ENCODE measurements at regions not wholly inside any gene's neighbourhood (a gene's known extent, or its start where the extent isn't known, plus 50 kb on each side); places are given as distances from the start of the nearest gene placed in this dataset.
"Not testable (repeated sequence)": the region's sequence is repeated elsewhere in the genome, so short reads cannot be mapped to it uniquely, and the experiment has no call there.

DNA sequence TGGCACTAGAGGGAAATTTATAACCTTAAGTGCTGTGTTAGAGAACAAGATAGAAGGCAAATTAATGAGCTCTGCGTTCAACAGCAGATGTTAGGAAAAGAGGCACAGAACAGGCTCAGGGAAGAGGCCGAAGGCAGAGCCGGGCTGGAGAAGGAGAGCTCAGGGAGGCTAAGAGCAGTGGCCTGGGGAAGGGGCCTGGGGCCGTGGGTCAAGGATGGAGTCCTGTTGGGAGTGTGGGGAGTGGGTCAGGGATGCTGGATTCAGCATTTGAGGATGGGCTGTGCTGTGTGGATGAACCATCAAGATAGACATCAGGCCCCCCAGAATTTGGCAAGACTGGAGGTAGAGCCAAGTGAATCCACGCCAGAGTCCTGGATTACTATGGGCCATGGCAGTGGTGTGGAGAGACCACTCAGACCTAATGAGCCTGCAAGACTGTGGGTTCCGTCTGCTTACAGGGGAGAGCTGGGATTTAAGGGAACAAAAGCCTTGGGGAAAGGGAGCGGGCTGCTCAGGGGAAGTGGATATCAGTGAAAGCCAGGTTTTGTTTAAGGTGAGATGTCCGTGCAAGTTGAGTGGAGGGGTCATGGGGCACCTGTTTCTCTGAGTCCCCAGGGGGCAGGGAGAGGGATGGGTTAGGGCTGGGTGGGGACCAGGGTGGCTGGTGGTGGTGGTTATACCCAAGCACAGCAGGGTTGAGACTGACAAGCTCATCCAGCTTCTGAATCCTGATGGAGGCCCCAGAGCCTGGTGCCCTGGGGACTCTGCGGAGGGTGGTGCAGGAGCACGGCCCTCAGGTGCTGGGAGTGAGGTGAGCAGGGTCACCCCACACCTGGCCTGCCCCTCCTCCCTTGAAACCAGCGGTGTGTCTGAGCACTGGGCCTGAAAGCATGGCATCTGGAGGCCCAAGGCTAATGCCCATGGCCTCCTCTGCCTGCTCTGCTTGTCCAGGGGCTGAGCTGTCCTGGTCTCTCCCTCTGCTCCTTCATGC lies 101.7 kb downstream of the BMS1 start:
- H3K27me3 Mint-ChIP-seq: no peaks in the 10 kb centered on the region
- H3K4me3 Mint-ChIP-seq: no peak overlapping the region
- intact Hi-C loops (cut with DNase I, micrococcal nuclease): no loop called here
- H3K9me3 Mint-ChIP-seq (ENCODE audit: low read depth): peaks cover 14% of the 10 kb centered on the region
- DNase-seq: no peak
- H3K36me3 Mint-ChIP-seq (ENCODE audit: low read depth): no peaks in the 10 kb centered on the region
- no peak for ATAC-seq
- CTCF ChIA-PET: no interaction called here
- POLR2A ChIA-PET: no interaction called here
- H3K4me1 Mint-ChIP-seq: no peaks in the 10 kb centered on the region
- no peak overlapping the region for H3K27ac Mint-ChIP-seq

DNA sequence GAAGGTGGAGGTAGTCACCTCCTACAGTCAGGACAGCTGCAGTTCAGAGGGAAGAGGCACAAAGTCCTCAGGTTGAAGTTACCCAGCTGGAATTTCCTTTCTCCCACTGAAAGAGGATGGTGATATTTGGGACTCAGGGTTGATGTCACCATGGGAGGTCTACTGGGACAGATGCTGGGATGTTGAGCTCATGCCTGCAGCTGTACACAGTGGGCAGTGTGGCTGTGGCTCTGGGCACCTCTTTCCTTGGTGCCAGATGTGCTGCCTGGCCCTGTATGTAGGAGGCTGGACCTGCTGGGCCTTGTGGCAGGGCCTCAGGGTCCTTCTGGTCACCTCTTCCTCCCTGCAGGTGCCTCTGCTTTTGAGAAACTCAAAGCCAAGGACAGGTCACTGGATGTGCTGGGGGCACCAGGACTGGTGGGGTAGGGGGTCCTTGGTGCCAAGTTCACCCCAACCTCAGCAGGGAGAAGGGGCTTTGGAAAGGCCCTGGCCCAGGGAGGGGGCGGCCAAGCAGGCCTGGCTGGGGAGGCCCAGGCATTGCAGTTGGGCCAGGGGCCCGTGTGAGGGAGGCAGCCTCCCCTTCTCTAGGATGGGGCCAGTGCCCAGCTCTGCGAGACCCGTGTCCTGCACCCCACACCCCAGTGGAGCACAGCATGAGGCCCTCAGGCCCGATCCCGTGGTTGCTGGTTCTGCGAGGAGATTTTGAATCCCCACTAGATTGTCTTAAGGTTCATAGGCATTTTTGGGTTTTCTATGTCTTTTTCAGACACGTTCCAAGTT lies 103.1 kb downstream of the BMS1 start:
- no peaks in the 10 kb centered on the region for H3K4me1 Mint-ChIP-seq

GRCh38 chr10:42887734-42888503 lies 105.3 kb downstream of the BMS1 start:
- ATAC-seq: no peak
- POLR2A ChIA-PET: no interaction called here

More for the DNA sequence above, 103.1 kb downstream of the BMS1 start:
- H3K36me3 Mint-ChIP-seq (ENCODE audit: low read depth): no peaks in the 10 kb centered on the region
- CTCF ChIA-PET: no interaction called here
- DNase-seq: no peak
- H3K27ac Mint-ChIP-seq: no peak overlapping the region
- no peak overlapping the region for H3K4me3 Mint-ChIP-seq
- peaks cover 14% of the 10 kb centered on the region for H3K9me3 Mint-ChIP-seq (ENCODE audit: low read depth)
- H3K27me3 Mint-ChIP-seq: no peaks in the 10 kb centered on the region
- intact Hi-C loops (cut with DNase I, micrococcal nuclease): no loop called here
- POLR2A ChIA-PET: no interaction called here
- ATAC-seq: no peak

DNA sequence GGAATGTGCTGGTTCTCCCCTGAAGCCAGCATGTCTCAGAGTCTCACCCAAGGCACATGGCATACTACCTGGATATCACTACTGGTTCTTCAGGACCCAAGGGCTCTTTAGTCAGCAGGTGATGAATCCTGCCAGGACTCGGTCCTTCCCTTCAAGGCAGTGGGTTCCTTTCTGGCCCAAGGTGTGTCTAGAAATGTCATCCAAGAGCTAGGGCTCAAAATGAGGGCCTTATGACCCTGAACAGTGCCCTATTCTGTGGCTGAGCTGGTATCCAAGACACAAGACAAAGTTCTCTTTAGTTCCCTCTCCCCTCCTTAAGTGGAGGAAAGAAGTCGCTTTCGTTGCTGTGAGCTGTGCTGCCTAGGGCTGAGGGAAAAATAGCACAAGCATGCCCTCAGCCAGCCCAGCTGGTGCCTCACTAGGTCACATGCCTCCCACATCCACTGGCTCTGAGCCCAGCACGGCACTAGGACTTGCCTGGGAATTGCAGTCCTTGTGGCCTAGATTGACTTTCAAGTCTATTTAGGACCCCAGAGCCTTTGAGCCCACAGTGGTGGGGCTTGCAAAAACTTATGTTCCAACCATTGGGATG lies 106.0 kb downstream of the BMS1 start:
- Mint-ChIP-seq H3K9me3 (ENCODE audit: low read depth) (no peaks in the 10 kb centered on the region), H3K36me3 (ENCODE audit: low read depth) (no peaks in the 10 kb centered on the region), H3K27ac (no peak overlapping the region), H3K27me3 (peaks cover 3% of the 10 kb centered on the region), H3K4me3 (no peak overlapping the region), H3K4me1 (no peaks in the 10 kb centered on the region)
- ATAC-seq (no peak), DNase-seq (no peak)
- CTCF ChIA-PET: no interaction called here
- intact Hi-C loops (cut with DNase I, micrococcal nuclease): no loop called here
- POLR2A ChIA-PET: no interaction called here

More at GRCh38 chr10:42887734-42888503, 105.3 kb downstream of the BMS1 start:
- Mint-ChIP-seq H3K27ac (no peak overlapping the region), H3K4me3 (no peak overlapping the region), H3K36me3 (ENCODE audit: low read depth) (no peaks in the 10 kb centered on the region), H3K27me3 (peaks cover 3% of the 10 kb centered on the region), H3K4me1 (no peaks in the 10 kb centered on the region), H3K9me3 (ENCODE audit: low read depth) (peaks cover under 1% of the 10 kb centered on the region)
- intact Hi-C loops (cut with DNase I, micrococcal nuclease): no loop called here
- DNase-seq: no peak
- CTCF ChIA-PET: no interaction called here

GRCh38 chr10:42896735-42897134 lies 114.1 kb downstream of the BMS1 start:
- ChIA-PET CTCF (no interaction called here), POLR2A (no interaction called here)
- H3K27ac Mint-ChIP-seq: no peak overlapping the region
- no peaks in the 10 kb centered on the region for H3K4me1 Mint-ChIP-seq
- intact Hi-C loops (cut with DNase I, micrococcal nuclease): no loop called here
- no peak overlapping the region for H3K4me3 Mint-ChIP-seq
- peak; percentile 17 for DNase-seq
- peaks cover 12% of the 10 kb centered on the region for H3K9me3 Mint-ChIP-seq (ENCODE audit: low read depth)
- H3K27me3 Mint-ChIP-seq: peaks cover 39% of the 10 kb centered on the region
- peak; percentile 26 for ATAC-seq
- peaks cover 5% of the 10 kb centered on the region for H3K36me3 Mint-ChIP-seq (ENCODE audit: low read depth)

DNA sequence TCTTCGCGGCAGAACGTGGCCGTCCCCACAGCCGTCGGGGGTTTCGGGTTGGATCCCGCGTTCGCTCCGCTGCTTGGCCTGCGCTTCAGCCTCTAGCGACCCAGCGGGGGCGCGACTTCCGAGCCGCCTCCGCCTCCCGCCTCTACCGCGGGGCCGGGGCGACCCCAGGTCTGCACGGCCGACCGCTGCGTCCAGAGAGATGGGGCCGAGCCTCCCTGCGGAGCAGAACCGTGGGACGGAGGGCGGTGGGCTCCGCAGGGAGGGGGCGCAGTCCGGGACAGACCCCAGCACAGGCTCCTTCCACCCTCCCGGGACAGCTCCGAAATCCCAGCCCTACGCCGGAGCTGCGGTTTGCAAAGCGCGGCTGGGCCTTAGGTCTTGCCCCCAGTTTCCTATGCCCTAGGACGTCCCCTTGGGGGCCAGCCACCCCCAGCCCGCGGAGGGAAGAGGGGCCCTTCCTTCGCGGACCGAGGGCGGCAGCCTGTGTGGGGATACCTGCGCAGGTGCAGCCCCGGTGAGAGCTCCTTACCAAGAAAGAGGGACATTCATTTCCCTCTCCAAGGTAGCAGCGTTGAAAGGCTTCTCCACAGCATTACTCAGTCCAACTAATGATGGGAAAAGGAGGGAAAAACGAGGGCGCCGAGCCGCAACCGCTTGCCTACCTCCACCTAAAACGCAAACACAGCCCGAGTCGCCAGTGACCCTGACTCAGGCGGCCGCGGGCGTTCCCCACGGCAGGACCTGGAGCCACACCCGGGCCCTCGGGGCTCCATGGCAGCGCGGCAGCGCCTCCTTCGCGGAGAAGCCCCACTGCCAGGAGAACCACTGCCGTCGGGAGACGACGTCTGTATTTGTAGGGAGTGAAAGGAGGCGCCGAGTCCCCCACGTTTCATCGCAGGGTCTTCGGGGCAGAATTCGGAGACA lies 115.7 kb downstream of the BMS1 start:
- H3K4me3 Mint-ChIP-seq: no peak overlapping the region
- H3K4me1 Mint-ChIP-seq: no peaks in the 10 kb centered on the region
- H3K27me3 Mint-ChIP-seq: peaks cover 39% of the 10 kb centered on the region
- intact Hi-C loops (cut with DNase I, micrococcal nuclease): no loop called here
- H3K9me3 Mint-ChIP-seq (ENCODE audit: low read depth): peaks cover 12% of the 10 kb centered on the region
- ATAC-seq (no peak), DNase-seq (no peak)
- H3K27ac Mint-ChIP-seq: no peak overlapping the region
- ChIA-PET POLR2A (no interaction called here), CTCF (no interaction called here)
- peaks cover 5% of the 10 kb centered on the region for H3K36me3 Mint-ChIP-seq (ENCODE audit: low read depth)

DNA sequence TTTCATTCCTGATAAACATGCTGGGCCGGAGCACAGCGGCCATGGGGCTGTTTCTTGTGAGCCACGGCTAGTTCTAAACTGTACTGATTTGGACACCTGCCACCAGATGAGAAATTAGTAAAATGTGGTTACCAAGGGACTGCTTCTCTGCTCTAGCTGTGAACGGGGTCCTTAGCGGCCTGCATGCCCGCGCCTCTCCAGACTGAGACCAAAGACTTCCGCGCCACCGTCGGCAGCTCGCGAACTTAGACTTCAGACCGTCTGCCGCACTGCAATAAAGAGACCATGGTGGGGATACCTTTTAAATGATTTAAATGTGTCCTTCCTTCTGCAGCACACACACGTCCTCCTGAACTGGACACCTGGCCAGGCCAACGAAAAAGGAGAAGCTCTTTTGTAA lies 116.4 kb downstream of the BMS1 start:
- intact Hi-C loops (cut with DNase I, micrococcal nuclease): no loop called here
- no peak overlapping the region for H3K27ac Mint-ChIP-seq
- peaks cover 12% of the 10 kb centered on the region for H3K9me3 Mint-ChIP-seq (ENCODE audit: low read depth)
- POLR2A ChIA-PET: no interaction called here
- H3K36me3 Mint-ChIP-seq (ENCODE audit: low read depth): peaks cover 5% of the 10 kb centered on the region
- no peaks in the 10 kb centered on the region for H3K4me1 Mint-ChIP-seq
- ATAC-seq: no peak
- no peak overlapping the region for H3K4me3 Mint-ChIP-seq
- H3K27me3 Mint-ChIP-seq: peaks cover 36% of the 10 kb centered on the region
- CTCF ChIA-PET: no interaction called here
- DNase-seq: no peak

GRCh38 chr10:42900346-42900745 lies 117.8 kb downstream of the BMS1 start:
- H3K4me1 Mint-ChIP-seq; intact Hi-C loops (cut with DNase I, micrococcal nuclease); H3K36me3 Mint-ChIP-seq (ENCODE audit: low read depth); POLR2A ChIA-PET; ATAC-seq; H3K27ac Mint-ChIP-seq; H3K4me3 Mint-ChIP-seq; CTCF ChIA-PET; DNase-seq: not testable (repeated sequence)
- H3K9me3 Mint-ChIP-seq (ENCODE audit: low read depth): peaks cover 14% of the 10 kb centered on the region
- peaks cover 30% of the 10 kb centered on the region for H3K27me3 Mint-ChIP-seq

DNA sequence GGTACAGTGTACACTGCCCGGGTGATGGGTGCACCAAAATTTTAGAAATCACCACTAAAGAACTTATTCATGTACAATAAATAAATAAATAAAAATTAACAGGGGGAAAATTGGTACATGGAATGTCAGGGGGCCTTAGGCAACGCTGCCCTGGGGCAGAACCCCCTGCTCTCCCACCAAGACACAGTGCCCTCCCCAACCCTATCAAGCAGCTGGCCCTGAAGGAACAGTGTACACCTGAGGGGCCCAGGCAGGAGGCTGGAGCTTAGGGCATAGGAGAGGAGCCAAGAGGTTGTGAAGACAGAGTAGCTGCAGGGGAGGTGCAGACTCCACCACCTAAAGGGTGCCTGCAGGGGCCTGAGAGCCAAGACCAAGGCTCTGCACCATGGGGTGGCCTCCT lies 128.8 kb downstream of the BMS1 start:
- Mint-ChIP-seq H3K4me1 (no peaks in the 10 kb centered on the region), H3K36me3 (ENCODE audit: low read depth) (no peaks in the 10 kb centered on the region), H3K27ac (no peak overlapping the region), H3K27me3 (peaks cover 4% of the 10 kb centered on the region), H3K9me3 (ENCODE audit: low read depth) (peaks cover 25% of the 10 kb centered on the region), H3K4me3 (no peak overlapping the region)
- DNase-seq: no peak
- CTCF ChIA-PET: interaction anchor here (1.2 kb wide), 1 partner anchor 30 kb away, joined by 3 read pairs; no protein-coding TSS in a partner anchor
- POLR2A ChIA-PET: no interaction called here
- no peak for ATAC-seq
- intact Hi-C loops (cut with DNase I, micrococcal nuclease): no loop called here

GRCh38 chr10:42916974-42917373 lies 134.4 kb downstream of the BMS1 start:
- no peak for ATAC-seq
- H3K9me3 Mint-ChIP-seq (ENCODE audit: low read depth): peaks cover 21% of the 10 kb centered on the region
- H3K4me1 Mint-ChIP-seq: no peaks in the 10 kb centered on the region
- H3K27ac Mint-ChIP-seq: no peak overlapping the region
- POLR2A ChIA-PET: no interaction called here
- intact Hi-C loops (cut with DNase I, micrococcal nuclease): no loop called here
- no peaks in the 10 kb centered on the region for H3K36me3 Mint-ChIP-seq (ENCODE audit: low read depth)
- CTCF ChIA-PET: no interaction called here
- H3K27me3 Mint-ChIP-seq: peaks cover 4% of the 10 kb centered on the region
- H3K4me3 Mint-ChIP-seq: no peak overlapping the region
- DNase-seq: no peak
